Loucy (cell line): ENCODE measurements at regions not wholly inside any gene's neighbourhood (a gene's known extent, or its start where the extent isn't known, plus 50 kb on each side); places are given as distances from the start of the nearest gene placed in this dataset.
"Not testable (repeated sequence)": the region's sequence is repeated elsewhere in the genome, so short reads cannot be mapped to it uniquely, and the experiment has no call there.

ENCODE experiments used
- H2AFZ ChIP-seq: fragments of 200-600 bp; sonication (generic); 2 replicates; pipeline ENCODE4 v1.6.0; 2016; ENCODE audit warnings: antibody characterized with exemption, mild to moderate bottlenecking, low read length, moderate library complexity
- H3F3A ChIP-seq: fragments of 200-600 bp; 2 replicates; pipeline ENCODE4 v1.6.0; 2016; ENCODE audit warnings: antibody characterized with exemption, low read depth, mild to moderate bottlenecking
- H3K27me3 ChIP-seq: fragments of 200-600 bp; sonication (generic); 2 replicates; pipeline ENCODE4 v1.6.1; 2014; ENCODE audit warnings: low read length, mild to moderate bottlenecking; ENCODE audit not compliant: insufficient read depth, poor library complexity, severe bottlenecking
- H3K36me3 ChIP-seq: fragments of 200-600 bp; sonication (generic); 2 replicates; pipeline ENCODE4 v1.6.1; 2016; ENCODE audit warnings: low read length; ENCODE audit not compliant: insufficient read depth
- H3K4me1 ChIP-seq: fragments of 200-600 bp; sonication (generic); 2 replicates; pipeline ENCODE4 v1.5.1; 2014; ENCODE audit warnings: low read length, mild to moderate bottlenecking; ENCODE audit not compliant: insufficient read depth, poor library complexity, severe bottlenecking
- H3K4me2 ChIP-seq: fragments of 200-600 bp; sonication (generic); 2 replicates; pipeline ENCODE4 v1.6.0; 2014; ENCODE audit warnings: antibody characterized with exemption, low read length, low read depth, mild to moderate bottlenecking; ENCODE audit not compliant: poor library complexity, severe bottlenecking
- H3K4me3 ChIP-seq: fragments of 200-600 bp; sonication (generic); 2 replicates; pipeline ENCODE4 v1.5.1; 2014; ENCODE audit warnings: low read length, mild to moderate bottlenecking, mixed read lengths; ENCODE audit not compliant: poor library complexity, severe bottlenecking
- H3K79me2 ChIP-seq: fragments of 200-600 bp; sonication (generic); 2 replicates; pipeline ENCODE4 v1.6.1; 2014; ENCODE audit warnings: low read length; ENCODE audit not compliant: insufficient read depth
- H3K9ac ChIP-seq: fragments of 200-600 bp; sonication (generic); 2 replicates; pipeline ENCODE4 v1.6.0; 2014; ENCODE audit warnings: mild to moderate bottlenecking, low read depth, low read length, moderate library complexity; ENCODE audit not compliant: poor library complexity, severe bottlenecking
- H3K9me2 ChIP-seq: fragments of 200-600 bp; sonication (generic); replicated peaks from 2 replicates; pipeline ENCODE4 v1.6.1; 2016; ENCODE audit warnings: low read depth, low read length, mixed read lengths
- H3K9me3 ChIP-seq: fragments of 200-600 bp; sonication (generic); 2 replicates; pipeline ENCODE4 v1.6.1; 2014; ENCODE audit warnings: mild to moderate bottlenecking, antibody characterized with exemption, low read length, low read depth; ENCODE audit not compliant: insufficient read depth
- H4K20me1 ChIP-seq: fragments of 200-600 bp; sonication (generic); 2 replicates; pipeline ENCODE4 v1.6.0; 2014; ENCODE audit warnings: antibody characterized with exemption, low read length, mild to moderate bottlenecking; ENCODE audit not compliant: insufficient read depth, poor library complexity, severe bottlenecking

DNA sequence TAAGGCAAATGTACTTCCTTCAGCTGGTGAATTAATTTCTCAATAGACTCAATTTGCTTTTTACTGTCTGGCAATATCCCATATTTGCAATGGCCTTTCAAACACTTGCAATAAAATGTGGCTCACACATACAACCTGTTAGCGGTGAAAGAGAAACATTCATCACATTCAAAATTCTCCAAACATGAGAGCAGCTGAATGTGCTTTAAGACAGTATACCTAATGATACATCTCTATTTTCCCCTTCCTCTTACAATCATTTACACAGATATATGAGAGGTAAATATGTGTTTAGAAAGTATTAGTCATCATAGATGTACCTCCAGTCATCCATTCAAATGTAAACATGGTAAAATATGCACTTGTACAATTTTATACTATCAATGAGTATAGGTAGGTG, 61.5 kb upstream of the GOLGA8O start:
- H3K4me2 ChIP-seq, H3K27me3 ChIP-seq, H3K36me3 ChIP-seq: not testable (repeated sequence)

DNA sequence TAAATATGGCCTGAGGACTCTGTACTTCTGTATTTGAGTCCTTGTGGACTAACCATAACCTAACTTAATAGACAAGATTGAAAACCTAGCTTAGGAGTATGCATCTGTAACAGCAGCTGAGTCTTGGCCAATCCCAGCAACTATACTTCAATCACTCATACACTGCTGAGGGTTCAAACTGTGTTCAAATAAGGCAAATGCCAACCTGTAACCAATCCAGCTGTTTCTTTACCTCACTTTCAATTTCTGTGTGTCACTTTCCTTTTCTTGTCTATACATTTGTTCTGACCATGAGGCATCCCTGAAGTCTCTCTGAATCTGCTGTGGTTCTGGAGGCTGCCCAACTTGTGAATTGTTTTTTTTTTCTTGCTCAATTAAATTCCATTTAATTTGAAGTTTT, 57.9 kb upstream of the GOLGA8O start:
- not testable (repeated sequence) for H3K9me2 ChIP-seq, H3K9me3 ChIP-seq, H3K27me3 ChIP-seq, H3K4me2 ChIP-seq, H3K36me3 ChIP-seq, H2AFZ ChIP-seq, H3K79me2 ChIP-seq, H4K20me1 ChIP-seq, H3K9ac ChIP-seq, H3K4me1 ChIP-seq, H3K4me3 ChIP-seq, H3F3A ChIP-seq

More for the DNA sequence above, 61.5 kb upstream of the GOLGA8O start:
- H3K9ac ChIP-seq, H3K9me3 ChIP-seq, H3K79me2 ChIP-seq, H2AFZ ChIP-seq, H3K9me2 ChIP-seq, H3K4me1 ChIP-seq, H3K4me3 ChIP-seq, H4K20me1 ChIP-seq, H3F3A ChIP-seq: not testable (repeated sequence)

- H3K36me3 ChIP-seq, H2AFZ ChIP-seq, H3K9me2 ChIP-seq, H4K20me1 ChIP-seq, H3K79me2 ChIP-seq, H3K27me3 ChIP-seq, H3K9me3 ChIP-seq, H3F3A ChIP-seq, H3K9ac ChIP-seq, H3K4me2 ChIP-seq, H3K4me1 ChIP-seq, H3K4me3 ChIP-seq: not testable (repeated sequence)
Observed at GRCh38 chr15:32510027-32510426, 54.6 kb upstream of the GOLGA8O start.

- H3K9me3 ChIP-seq, H3K36me3 ChIP-seq, H3K79me2 ChIP-seq, H3K4me3 ChIP-seq, H3K9me2 ChIP-seq, H4K20me1 ChIP-seq, H2AFZ ChIP-seq, H3K4me2 ChIP-seq, H3F3A ChIP-seq, H3K4me1 ChIP-seq, H3K9ac ChIP-seq, H3K27me3 ChIP-seq: not testable (repeated sequence)
Observed at GRCh38 chr15:32508081-32508480, 52.6 kb upstream of the GOLGA8O start.

- not testable (repeated sequence) for H3K9ac ChIP-seq, H3K4me3 ChIP-seq, H3K4me1 ChIP-seq, H3K27me3 ChIP-seq, H2AFZ ChIP-seq, H3K9me3 ChIP-seq, H4K20me1 ChIP-seq, H3F3A ChIP-seq, H3K9me2 ChIP-seq, H3K79me2 ChIP-seq, H3K4me2 ChIP-seq, H3K36me3 ChIP-seq
Observed at GRCh38 chr15:32506787-32507186, 51.4 kb upstream of the GOLGA8O start.

GRCh38 chr15:32505633-32506032, 50.2 kb upstream of the GOLGA8O start:
- not testable (repeated sequence) for H3K79me2 ChIP-seq, H3K9me2 ChIP-seq, H4K20me1 ChIP-seq, H3K36me3 ChIP-seq, H2AFZ ChIP-seq, H3K4me3 ChIP-seq, H3K9ac ChIP-seq, H3K4me1 ChIP-seq, H3F3A ChIP-seq, H3K9me3 ChIP-seq, H3K4me2 ChIP-seq, H3K27me3 ChIP-seq
